GM12878 (cell line): ENCODE measurements at regions not wholly inside any gene's neighbourhood (a gene's known extent, or its start where the extent isn't known, plus 50 kb on each side); places are given as distances from the start of the nearest gene placed in this dataset.

Experiments used
- ATAC-seq: fragments of 200-7000 bp; cut with Tn5 transposase; 3 replicates; pipeline ENCODE4 v1.9.1; 2020; ENCODE audit warnings: mild to moderate bottlenecking, moderate library complexity
- BruUV-seq: library from RNA; stranded (reverse); fragments of 400-500 nt; replicated peaks from 2 replicates; lab custom pipeline; 2021; lab: Mats Ljungman, UMichigan
- CTCF ChIA-PET: fragments of 300-600 bp; sonication (Branson Sonifier 250); formaldehyde crosslinking; extraction: SDS; loops from one replicate; lab custom pipeline; 2021; ENCODE audit warnings: inconsistent platforms; lab: Yijun Ruan, JAX
- POLR2A ChIA-PET: fragments of 350-600 bp; formaldehyde crosslinking; extraction: SDS; loops from one replicate; lab custom pipeline; 2021; ENCODE audit warnings: inconsistent platforms; lab: Charles Lee
- RAD21 ChIA-PET: fragments of 300-600 bp; sonication (Branson Sonifier 250); formaldehyde crosslinking; loops from one replicate; lab custom pipeline; 2023; ENCODE audit warnings: antibody characterized with exemption; ENCODE audit not compliant: unreplicated experiment; lab: Charles Lee
- SMC1A ChIA-PET: fragments of 300-600 bp; sonication (Branson Sonifier 250); formaldehyde crosslinking; loops from one replicate; lab custom pipeline; 2023; ENCODE audit not compliant: unreplicated experiment, uncharacterized antibody; lab: Charles Lee
- DNase-seq: peaks from one replicate; pipeline ENCODE4 v3.0.0-alpha.2; 2011; ENCODE audit warnings: low read depth, low spot score
- FAIRE-seq: peaks from 3 replicates; lab custom pipeline; 2011; peaks lifted over from hg19 to GRCh38; lab: Jason Lieb, UNC
- H2AFZ ChIP-seq: 2 replicates; pipeline ENCODE4 v1.6.0; 2011; ENCODE audit warnings: low read depth, low read length, control low read depth; ENCODE audit not compliant: control insufficient read depth
- H3K27ac ChIP-seq: 2 replicates; pipeline ENCODE4 v1.5.1; 2011; ENCODE audit warnings: control low read depth; ENCODE audit not compliant: control insufficient read depth, insufficient read depth
- H3K27me3 ChIP-seq, 2 experiments: replicated peaks in 1 of 2; 2 replicates each; pipeline versions ENCODE4 v1.6.0 to v1.6.1; 2011; ENCODE audit warnings: low read length in 1 of 2; ENCODE audit not compliant: control insufficient read depth in 2 of 2, insufficient read depth in 2 of 2
- H3K36me3 ChIP-seq, 2 experiments: 2 replicates each; pipeline ENCODE4 v1.5.1; 2011; ENCODE audit warnings: low read length in 1 of 2; ENCODE audit not compliant: control insufficient read depth in 2 of 2, insufficient read depth in 2 of 2
- H3K4me1 ChIP-seq: 2 replicates; pipeline ENCODE4 v1.6.1; 2011; ENCODE audit warnings: mild to moderate bottlenecking, low read length, moderate library complexity, mixed read lengths; ENCODE audit not compliant: control insufficient read depth, insufficient read depth
- H3K4me2 ChIP-seq: 2 replicates; pipeline ENCODE4 v1.6.0; 2011; ENCODE audit warnings: control low read depth; ENCODE audit not compliant: control insufficient read depth, insufficient read depth
- H3K4me3 ChIP-seq: fragments of 200-600 bp; sonication (generic); 2 replicates; pipeline ENCODE4 v1.5.1; 2016
- H3K79me2 ChIP-seq: 2 replicates; pipeline ENCODE4 v1.6.0; 2011; ENCODE audit warnings: low read length; ENCODE audit not compliant: control insufficient read depth, insufficient read depth
- H3K9ac ChIP-seq: 2 replicates; pipeline ENCODE4 v1.8.0; 2011; ENCODE audit warnings: low read length, control low read depth, mixed read lengths; ENCODE audit not compliant: control insufficient read depth, insufficient read depth
- H3K9me3 ChIP-seq: replicated peaks from 3 replicates; pipeline ENCODE4 v1.5.1; 2011; ENCODE audit warnings: mild to moderate bottlenecking, low read length; ENCODE audit not compliant: control insufficient read depth, insufficient read depth
- H4K20me1 ChIP-seq: 2 replicates; pipeline ENCODE4 v1.6.0; 2011; ENCODE audit not compliant: control insufficient read depth, insufficient read depth
- E2F8 ChIP-seq: fragments of 450-650 bp; IDR thresholded peaks from 2 replicates; pipeline ENCODE4 v1.6.1; 2018; ENCODE audit warnings: mild to moderate bottlenecking, low read depth, moderate library complexity; ENCODE audit not compliant: partially characterized antibody
- ELK1 ChIP-seq: IDR thresholded peaks from 2 replicates; pipeline ENCODE4 v1.6.1; 2012; ENCODE audit warnings: low read depth, low read length, improper control_type of control experiment
- EP300 ChIP-seq, 2 experiments: fragments of 150-350 bp in 1 of 2; IDR thresholded peaks; 2 replicates each; pipeline ENCODE4 v1.6.1; 2011 to 2012; ENCODE audit warnings: low read depth in 2 of 2, low read length in 2 of 2, borderline replicate concordance in 1 of 2, improper control_type of control experiment in 1 of 2, inconsistent platforms in 1 of 2; ENCODE audit not compliant: control insufficient read depth in 1 of 2
- IKZF1 ChIP-seq: fragments of 450-650 bp; conservative IDR thresholded peaks from 2 replicates; pipeline ENCODE4 v1.6.1; 2017; ENCODE audit warnings: antibody characterized with exemption, mild to moderate bottlenecking
- NR2F1 ChIP-seq: fragments of 450-650 bp; conservative IDR thresholded peaks from 2 replicates; pipeline ENCODE4 v1.6.1; 2017; ENCODE audit warnings: mild to moderate bottlenecking
- TCF12 ChIP-seq: IDR thresholded peaks from 2 replicates; pipeline ENCODE4 v1.6.1; 2011; ENCODE audit warnings: low read depth, mild to moderate bottlenecking, low read length
- YBX1 ChIP-seq: fragments of 450-650 bp; IDR thresholded peaks from 2 replicates; pipeline ENCODE4 v1.6.1; 2016; ENCODE audit warnings: antibody characterized with exemption
- WGBS: methylation state at CpG from one replicate; pipeline ENCODE4 v1.1.6; 2016; ENCODE audit warnings: low lambda C conversion rate; ENCODE audit not compliant: insufficient replicate concordance, insufficient coverage; ENCODE audit errors: missing lambda C conversion rate; 5-methylcytosine and 5-hydroxymethylcytosine counted together
- in situ Hi-C: fragments of 300-500 bp; cut with MboI; formaldehyde crosslinking; loops from 9 replicates; pipeline ENCODE4 v1.14.3; 2018; ENCODE audit warnings: mixed read lengths
- intact Hi-C: fragments of 100-400 bp; cut with micrococcal nuclease; formaldehyde crosslinking; loops from one replicate; pipeline ENCODE4 v1.14.2; 2022; ENCODE audit not compliant: unreplicated experiment

- no peak for TF ChIP-seq E2F8
- no peak for TF ChIP-seq IKZF1
- TF ChIP-seq EP300 (IDR thresholded peaks at IDR 0.05; ENCODE audit: borderline replicate concordance in 1 of 2, control insufficient read depth in 1 of 2, low read depth in 2 of 2, low read length in 2 of 2), result no peak
- no peak for TF ChIP-seq TCF12
- no peak for TF ChIP-seq YBX1
These were observed 133.3 kb downstream of the MGAT5B start (continued) for GRCh38 chr17:77001487-77001886.

- in situ Hi-C loops, result no loop called here
These were observed 134.2 kb downstream of the MGAT5B start for GRCh38 chr17:77002103-77003045.

More at GRCh38 chr17:77002103-77003045, 134.2 kb downstream of the MGAT5B start:
- 34% methylated on average over 23 of the region's 23 CpGs for WGBS
- ChIA-PET SMC1A (no interaction called here), CTCF (no interaction called here), POLR2A (no interaction called here)
- Histone ChIP-seq H3K36me3 (no peaks in the 10 kb centered on the region), H2AFZ (no peak overlapping the region), H3K4me1 (peaks cover 17% of the 10 kb centered on the region)
- intact Hi-C loops, result no loop called here
- TF ChIP-seq ELK1 (no peak), NR2F1 (no peak)
- TF ChIP-seq, all 136 proteins: peak for 0
- H3K4me2 ChIP-seq, result no peak overlapping the region
- no peak overlapping the region for H3K9ac ChIP-seq
- DNase-seq (no peak), ATAC-seq (no peak), FAIRE-seq (no peak)
- H3K79me2 ChIP-seq, result no peaks in the 10 kb centered on the region
- BruUV-seq, result no TSS peak
- no peaks in the 10 kb centered on the region for H3K9me3 ChIP-seq
- no peak overlapping the region for H3K27ac ChIP-seq
- no peak overlapping the region for H3K4me3 ChIP-seq
- H4K20me1 ChIP-seq, result no peaks in the 10 kb centered on the region
- RAD21 ChIA-PET, result no interaction called here
- no peaks in the 10 kb centered on the region for H3K27me3 ChIP-seq
